GM12891 (cell line): ENCODE measurements at regions not wholly inside any gene's neighbourhood (a gene's known extent, or its start where the extent isn't known, plus 50 kb on each side); places are given as distances from the start of the nearest gene placed in this dataset.

Experiments
- PAX5 ChIP-seq: IDR thresholded peaks from 2 replicates; pipeline ENCODE4 v1.6.1; 2011; ENCODE audit warnings: low read length, moderate library complexity, mild to moderate bottlenecking; ENCODE audit not compliant: insufficient read depth, severe bottlenecking
- POLR2A ChIP-seq: IDR thresholded peaks from 2 replicates; pipeline ENCODE4 v1.6.1; 2011; ENCODE audit warnings: low read depth, low read length, control low read depth
- POLR2AphosphoS5 ChIP-seq: IDR thresholded peaks from 2 replicates; pipeline ENCODE4 v1.6.1; 2011; ENCODE audit warnings: low read depth, low read length, control low read depth
- POU2F2 ChIP-seq: IDR thresholded peaks from 2 replicates; pipeline ENCODE4 v1.6.1; 2011; ENCODE audit warnings: low read depth, mild to moderate bottlenecking, control low read depth, low read length, moderate library complexity
- SPI1 ChIP-seq: IDR thresholded peaks from 2 replicates; pipeline ENCODE4 v1.6.1; 2011; ENCODE audit warnings: low read depth, low read length, control low read depth
- TAF1 ChIP-seq: IDR thresholded peaks from 2 replicates; pipeline ENCODE4 v1.6.1; 2011; ENCODE audit warnings: low read depth, low read length, control low read depth

DNA sequence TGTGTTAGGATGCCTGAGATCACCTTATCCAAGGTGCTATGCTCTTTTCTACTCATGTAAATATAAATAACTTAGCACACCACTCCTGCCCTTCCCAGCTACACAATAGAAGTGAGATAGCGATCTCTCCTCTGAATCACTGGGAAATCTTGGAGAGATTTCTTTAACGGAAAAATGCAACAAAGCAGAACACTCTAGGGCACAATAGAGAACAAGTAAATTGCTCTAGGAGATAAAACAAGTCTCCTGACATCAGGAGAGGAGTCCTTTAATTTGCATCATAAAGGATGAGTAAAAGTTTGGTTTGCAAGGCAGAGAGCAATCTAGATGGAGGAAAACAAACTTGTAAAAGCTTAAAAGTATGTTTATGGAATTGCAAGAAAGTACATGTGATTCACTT lies 224.1 kb downstream of the PAX3 start:
- TF ChIP-seq POLR2A (no peak), SPI1 (no peak), POLR2AphosphoS5 (no peak), TAF1 (no peak), PAX5 (no peak), POU2F2 (no peak)
